Activated effector memory CD4-positive, alpha-beta T cell treated with Interleukin-2 at 50 U/mL for 16 hours (primary cell): ENCODE measurements at regions not wholly inside any gene's neighbourhood (a gene's known extent, or its start where the extent isn't known, plus 50 kb on each side); places are given as distances from the start of the nearest gene placed in this dataset.

Experiments used
- DNase-seq: peaks from one replicate; pipeline ENCODE4 v3.0.0-alpha.2; 2020

- no peak for DNase-seq
Observed at GRCh38 chr14:103207388-103208072, 84.3 kb downstream of the TNFAIP2 start.

GRCh38 chr14:103209054-103209453 is 85.8 kb downstream of the TNFAIP2 start:
- no peak for DNase-seq

DNA sequence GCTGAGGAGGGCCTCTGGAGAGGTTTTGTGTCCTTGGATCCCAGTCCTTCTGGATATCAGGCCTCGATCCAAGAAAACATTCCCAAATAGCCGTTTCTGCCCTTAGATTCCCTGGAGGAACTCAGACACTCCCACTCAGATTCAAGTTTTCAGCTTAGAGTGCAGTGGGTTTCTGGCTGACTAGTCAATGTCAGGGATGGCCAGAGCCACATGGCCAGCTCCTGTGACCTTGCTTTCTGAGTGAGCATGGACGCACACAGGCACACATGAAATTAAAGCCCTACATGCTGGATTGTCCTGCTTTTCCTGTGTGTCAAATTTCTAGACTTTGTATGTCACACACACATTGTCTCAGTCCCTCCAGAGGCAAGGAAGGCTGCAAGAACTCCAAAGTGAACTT is 86.2 kb downstream of the TNFAIP2 start:
- no peak for DNase-seq

- no peak for DNase-seq
Observed at GRCh38 chr14:103213331-103213730, 90.1 kb downstream of the TNFAIP2 start.

GRCh38 chr14:103214461-103214958 is 91.2 kb downstream of the TNFAIP2 start:
- no peak for DNase-seq

- no peak for DNase-seq
Observed at GRCh38 chr14:103216399-103216798, 93.1 kb downstream of the TNFAIP2 start.

GRCh38 chr14:103216857-103217256 is 93.6 kb downstream of the TNFAIP2 start:
- DNase-seq: no peak

DNA sequence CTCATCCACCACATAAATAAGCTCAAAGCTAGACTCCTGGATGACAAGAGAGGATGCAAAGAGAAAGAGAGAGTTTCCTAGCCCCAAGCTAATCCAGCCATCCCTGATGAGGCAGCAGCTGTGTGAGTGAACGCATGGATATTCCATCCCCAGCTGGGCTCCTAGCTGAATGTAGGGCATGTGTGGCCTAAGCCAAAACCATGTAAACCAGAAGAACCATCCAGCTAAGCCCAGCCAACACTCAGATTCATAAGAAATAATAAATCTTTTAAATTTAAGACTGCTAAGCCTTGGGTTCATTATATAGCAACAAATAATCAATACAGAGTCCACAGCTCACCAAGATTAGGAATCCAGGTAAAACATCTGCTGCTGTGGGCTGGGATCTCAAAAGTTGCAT is 94.3 kb downstream of the TNFAIP2 start:
- no peak for DNase-seq

GRCh38 chr14:103220134-103220981 is 97.1 kb downstream of the TNFAIP2 start:
- no peak for DNase-seq

DNA sequence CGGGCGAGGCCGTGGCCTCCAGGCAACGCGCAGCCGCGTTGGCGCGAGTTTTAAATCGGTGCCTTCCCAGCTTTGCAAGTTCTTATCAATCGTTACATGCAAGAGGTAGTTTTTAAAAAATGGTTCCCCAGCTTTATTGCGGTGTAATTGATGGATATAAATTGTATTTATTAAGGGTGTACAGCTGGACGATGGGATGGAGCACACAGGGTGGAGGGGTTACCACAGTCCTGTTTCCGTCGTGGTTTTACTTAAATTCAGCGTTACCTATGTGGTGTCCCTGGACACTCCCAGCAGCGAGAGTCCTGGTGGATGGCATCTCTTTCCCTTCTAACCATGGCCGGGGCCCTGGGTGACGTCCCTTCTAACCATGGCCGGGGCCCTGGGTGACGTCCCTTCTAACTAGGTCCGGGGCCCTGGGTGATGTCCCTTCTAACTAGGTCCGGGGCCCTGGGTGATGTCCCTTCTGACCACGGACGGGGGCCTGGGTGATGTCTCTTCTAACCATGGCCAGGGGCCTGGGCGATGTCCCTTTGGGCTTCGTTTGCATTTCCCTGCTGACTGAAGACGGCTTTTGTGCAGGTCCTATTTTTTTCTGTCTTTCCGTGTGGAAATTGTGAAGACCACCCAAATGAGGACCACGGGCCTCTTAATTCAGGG is 97.9 kb downstream of the TNFAIP2 start:
- DNase-seq: no peak

GRCh38 chr14:103221781-103222358 is 98.6 kb downstream of the TNFAIP2 start:
- DNase-seq: no peak

DNA sequence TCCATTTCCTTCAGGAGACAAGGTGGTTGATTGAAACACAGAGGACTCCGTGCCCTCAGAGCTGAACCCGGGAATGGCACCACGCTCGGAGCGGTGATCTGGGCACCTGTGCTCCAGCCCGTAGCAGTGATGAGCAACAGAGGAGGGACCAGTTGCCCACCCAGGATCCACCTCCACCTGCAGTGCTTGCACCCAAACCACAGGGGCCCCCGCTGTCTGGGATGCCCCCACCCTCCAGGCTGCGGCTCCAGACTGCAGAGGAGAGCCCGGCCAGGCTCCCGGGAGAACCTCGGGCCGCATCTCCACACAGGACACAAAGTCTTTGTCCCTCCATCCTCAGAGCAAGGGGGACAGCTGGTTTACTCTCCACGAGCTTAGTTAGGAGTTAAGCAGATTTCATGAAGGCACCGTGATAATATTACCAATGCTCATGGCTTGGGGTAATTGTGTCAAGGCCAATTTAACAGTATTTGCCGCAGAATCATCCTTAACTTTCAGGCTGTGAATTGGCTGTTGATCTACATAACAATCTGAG is 100.6 kb downstream of the TNFAIP2 start:
- no peak for DNase-seq

DNA sequence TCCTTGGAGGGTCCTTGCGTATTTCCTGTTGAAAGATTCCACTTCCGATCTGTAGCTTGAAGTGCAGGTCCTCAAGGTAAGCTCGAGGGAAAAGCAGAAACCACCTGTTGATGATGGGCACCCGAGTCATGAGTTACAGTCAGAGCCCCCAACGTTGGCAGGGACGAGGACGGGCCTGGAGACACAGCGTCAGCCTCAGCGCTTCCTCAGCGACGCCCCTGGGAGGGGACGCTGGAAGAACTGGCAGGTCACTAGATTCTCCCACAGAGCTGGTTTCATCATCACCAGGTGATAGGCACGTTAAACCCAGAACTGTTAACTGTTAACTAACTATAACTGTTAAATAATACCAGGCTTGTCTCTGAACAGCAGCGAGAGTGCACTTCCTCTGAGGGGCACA is 101.8 kb downstream of the TNFAIP2 start:
- no peak for DNase-seq

DNA sequence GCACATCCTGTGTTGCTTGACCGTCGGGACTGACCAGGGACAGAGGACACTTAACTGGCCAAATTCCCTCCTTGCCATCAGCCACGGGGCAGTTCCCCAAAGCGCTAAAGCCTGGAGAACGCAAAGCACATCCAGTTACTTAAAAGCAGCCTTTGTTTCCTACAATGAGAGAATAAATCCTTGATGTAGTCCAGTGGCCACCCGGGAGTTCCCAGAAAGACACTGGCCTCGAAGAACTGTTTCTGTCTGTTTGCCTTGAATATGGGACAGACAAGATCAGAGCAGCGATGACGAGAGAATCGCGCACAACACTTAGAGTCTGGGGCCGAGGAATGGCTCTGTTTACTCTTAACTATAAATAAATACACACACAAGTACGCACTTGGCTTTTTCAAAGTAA is 102.2 kb downstream of the TNFAIP2 start:
- no peak for DNase-seq

DNA sequence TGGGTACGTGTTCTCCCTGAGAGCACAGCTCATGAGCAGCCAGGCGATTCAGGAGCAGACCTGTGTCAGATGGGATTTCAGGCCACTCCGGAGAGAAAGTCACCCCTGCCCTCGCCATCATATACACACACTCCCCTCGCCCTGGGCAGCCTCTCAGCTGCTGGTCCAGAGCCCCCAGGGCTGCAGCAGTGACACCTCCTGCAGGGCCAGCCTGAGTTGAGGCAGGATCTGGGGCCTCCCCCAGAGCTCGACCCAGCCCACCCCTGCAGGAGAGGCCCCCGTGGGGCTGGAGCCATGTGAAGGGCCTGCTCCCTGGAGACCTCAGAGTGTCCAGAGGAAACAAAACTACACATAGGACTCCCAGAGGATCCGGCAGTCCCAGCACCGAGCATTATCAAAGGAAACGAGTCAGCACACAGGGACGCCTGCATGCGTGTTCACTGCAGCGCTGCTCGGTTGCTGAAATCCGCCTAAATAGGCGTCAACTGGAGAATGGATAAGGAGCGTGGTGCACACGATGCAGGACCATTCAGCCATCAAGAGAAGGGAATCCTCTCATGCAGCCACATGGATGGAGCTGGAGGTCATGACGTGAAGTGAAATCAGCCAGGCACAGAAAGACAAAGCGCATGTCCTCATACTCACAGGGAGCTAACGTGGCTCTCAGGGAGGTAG is 104.0 kb downstream of the TNFAIP2 start:
- no peak for DNase-seq

- no peak for DNase-seq
Observed at GRCh38 chr14:103228076-103228806, 105.0 kb downstream of the TNFAIP2 start.

- DNase-seq: no peak
Observed at GRCh38 chr14:103228866-103229265, 105.2 kb upstream of the EIF5 start.

GRCh38 chr14:103230021-103230420 is 104.0 kb upstream of the EIF5 start:
- DNase-seq: no peak

- DNase-seq: no peak
Observed at GRCh38 chr14:103230658-103231334, 103.2 kb upstream of the EIF5 start.

DNA sequence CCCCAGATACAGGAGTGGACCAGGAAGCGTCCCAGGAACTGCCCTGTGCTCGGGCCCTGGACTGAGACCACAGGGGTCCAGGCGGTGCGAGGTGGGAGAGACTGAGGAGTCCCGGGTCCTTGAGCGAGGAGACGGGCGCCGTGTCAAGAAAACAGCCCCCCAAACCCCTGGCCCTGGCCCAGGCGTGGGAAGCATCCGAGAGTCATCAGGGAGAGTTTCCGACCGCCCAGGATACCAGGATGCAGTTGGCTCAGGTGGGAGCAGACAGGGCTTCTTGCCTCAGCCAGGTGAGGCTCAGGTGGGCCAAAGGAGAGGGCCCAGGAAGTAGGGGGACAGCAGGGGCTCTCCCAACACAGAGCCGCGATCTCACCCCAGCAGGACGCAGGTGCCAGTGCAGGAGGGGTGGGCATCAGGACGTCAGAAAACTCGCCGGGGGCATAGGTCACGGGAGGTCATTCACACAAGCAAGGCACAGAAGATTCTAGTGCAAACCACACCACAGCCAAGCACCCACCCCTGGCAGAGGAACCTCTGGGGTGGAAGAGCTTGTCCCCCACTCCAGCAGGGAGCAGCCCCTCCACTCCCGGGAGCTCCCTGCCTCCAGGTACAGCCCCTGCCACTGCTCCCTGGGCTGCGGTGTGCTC is 102.5 kb upstream of the EIF5 start:
- DNase-seq: no peak
